Thyroid gland (tissue), 4 donors: ENCODE measurements at regions not wholly inside any gene's neighbourhood (a gene's known extent, or its start where the extent isn't known, plus 50 kb on each side); places are given as distances from the start of the nearest gene placed in this dataset.

ENCODE experiments used
- POLR2A ChIP-seq, 2 donors: fragments of 450-650 bp; IDR thresholded peaks; one replicate each; pipeline ENCODE4 v1.6.1; 2017; ENCODE audit warnings: antibody characterized with exemption in 2 of 2, mild to moderate bottlenecking in 2 of 2, moderate library complexity in 1 of 2
- TF ChIP-seq, protein P1 (sequence below), 6 experiments: fragments of 200-600 bp in 3 of 6; fragments of 450-650 bp in 3 of 6; sonication (generic) in 3 of 6; IDR thresholded peaks; one replicate each; pipeline ENCODE4 v1.5.1; 2016 to 2019; ENCODE audit warnings: antibody characterized with exemption in 6 of 6, mild to moderate bottlenecking in 2 of 6, inconsistent platforms in 1 of 6, moderate library complexity in 1 of 6

GRCh38 chr7:38105874-38106483, 72.1 kb upstream of the STARD3NL start:
- TF ChIP-seq, protein P1, sequence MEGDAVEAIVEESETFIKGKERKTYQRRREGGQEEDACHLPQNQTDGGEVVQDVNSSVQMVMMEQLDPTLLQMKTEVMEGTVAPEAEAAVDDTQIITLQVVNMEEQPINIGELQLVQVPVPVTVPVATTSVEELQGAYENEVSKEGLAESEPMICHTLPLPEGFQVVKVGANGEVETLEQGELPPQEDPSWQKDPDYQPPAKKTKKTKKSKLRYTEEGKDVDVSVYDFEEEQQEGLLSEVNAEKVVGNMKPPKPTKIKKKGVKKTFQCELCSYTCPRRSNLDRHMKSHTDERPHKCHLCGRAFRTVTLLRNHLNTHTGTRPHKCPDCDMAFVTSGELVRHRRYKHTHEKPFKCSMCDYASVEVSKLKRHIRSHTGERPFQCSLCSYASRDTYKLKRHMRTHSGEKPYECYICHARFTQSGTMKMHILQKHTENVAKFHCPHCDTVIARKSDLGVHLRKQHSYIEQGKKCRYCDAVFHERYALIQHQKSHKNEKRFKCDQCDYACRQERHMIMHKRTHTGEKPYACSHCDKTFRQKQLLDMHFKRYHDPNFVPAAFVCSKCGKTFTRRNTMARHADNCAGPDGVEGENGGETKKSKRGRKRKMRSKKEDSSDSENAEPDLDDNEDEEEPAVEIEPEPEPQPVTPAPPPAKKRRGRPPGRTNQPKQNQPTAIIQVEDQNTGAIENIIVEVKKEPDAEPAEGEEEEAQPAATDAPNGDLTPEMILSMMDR (IDR thresholded peaks at IDR 0.05): peak; percentile 23 to 68 (median 58)
- TF ChIP-seq POLR2A (IDR thresholded peaks at IDR 0.05): no peak
